K562 (cell line): ENCODE measurements at regions not wholly inside any gene's neighbourhood (a gene's known extent, or its start where the extent isn't known, plus 50 kb on each side); places are given as distances from the start of the nearest gene placed in this dataset. TPM values are rescaled to one million over a fixed set of nuclear protein-coding genes. Genes with fewer than 3 reads are reported as not detected.

Source experiments
- ATAC-seq: fragments of 200-7000 bp; cut with Tn5 transposase; 3 replicates; pipeline ENCODE4 v1.9.1; 2020; ENCODE audit warnings: moderate library complexity
- BruUV-seq: library from RNA; stranded (reverse); fragments of 400-500 nt; replicated peaks from 2 replicates; lab custom pipeline; 2021; lab: Mats Ljungman, UMichigan
- CTCF ChIA-PET: fragments of 300-600 bp; formaldehyde crosslinking; extraction: SDS; loops from one replicate; lab custom pipeline; 2021; ENCODE audit warnings: low intra/inter-chr PET ratio; lab: Yijun Ruan, JAX
- POLR2A ChIA-PET: fragments of 300-600, 350-650 bp; sonication (Branson Sonifier 250); formaldehyde crosslinking; extraction: SDS; loops from one replicate; lab custom pipeline; 2021; ENCODE audit warnings: antibody characterized with exemption, inconsistent platforms; lab: Yijun Ruan, JAX
- DNase-seq, 4 experiments: peaks; one replicate each; pipeline versions ENCODE4 v3.0.0 to v3.0.0-alpha.2; 2011 to 2018; ENCODE audit warnings: low spot score in 3 of 4, mixed read lengths in 3 of 4; ENCODE audit errors: extremely low read depth in 1 of 4
- FAIRE-seq: peaks from 2 replicates; lab custom pipeline; 2011; peaks lifted over from hg19 to GRCh38; lab: Jason Lieb, UNC
- H2AFZ ChIP-seq: 2 replicates; pipeline ENCODE4 v1.6.0; 2011; ENCODE audit warnings: low read depth, low read length, control low read depth, inconsistent platforms
- H3K27ac ChIP-seq: fragments of 200-600 bp; 3 replicates; pipeline ENCODE4 v1.8.0; 2011; ENCODE audit warnings: low read depth, mild to moderate bottlenecking, control low read depth, inconsistent platforms, low read length, moderate library complexity, mixed read lengths; ENCODE audit errors: extremely low read depth
- H3K27me3 ChIP-seq, 2 experiments: fragments of 300-600 bp in 1 of 2; 2 replicates in 1 of 2; 3 replicates in 1 of 2; pipeline versions ENCODE4 v1.6.0 to v1.8.0; 2011; ENCODE audit warnings: inconsistent platforms in 2 of 2, low read length in 2 of 2, mild to moderate bottlenecking in 1 of 2, mixed read lengths in 1 of 2, moderate library complexity in 1 of 2; ENCODE audit not compliant: control insufficient read depth in 2 of 2, insufficient read depth in 2 of 2
- H3K36me3 ChIP-seq: fragments of 300-600 bp; 3 replicates; pipeline ENCODE4 v1.8.0; 2011; ENCODE audit warnings: mild to moderate bottlenecking, low read length, inconsistent platforms; ENCODE audit not compliant: control insufficient read depth, insufficient read depth
- H3K4me1 ChIP-seq, 2 experiments: fragments of 200-600 bp in 1 of 2; replicated peaks in 1 of 2; 2 replicates in 1 of 2; 3 replicates in 1 of 2; pipeline versions ENCODE4 v1.5.1 to v1.8.0; 2011; ENCODE audit warnings: inconsistent platforms in 2 of 2, low read length in 2 of 2, mild to moderate bottlenecking in 1 of 2, mixed read lengths in 1 of 2, moderate library complexity in 1 of 2; ENCODE audit not compliant: control insufficient read depth in 2 of 2, insufficient read depth in 2 of 2
- H3K4me2 ChIP-seq: 2 replicates; pipeline ENCODE4 v1.6.1; 2011; ENCODE audit warnings: low read length, control low read depth, inconsistent platforms, mixed read lengths; ENCODE audit not compliant: insufficient read depth
- H3K4me3 ChIP-seq: fragments of 200-600 bp; sonication (generic), shearing (Covaris generic); 2 replicates; pipeline ENCODE4 v1.5.1; 2016; ENCODE audit warnings: control low read depth, inconsistent platforms
- H3K79me2 ChIP-seq: fragments of 200-600 bp; 3 replicates; pipeline ENCODE4 v1.8.0; 2011; ENCODE audit warnings: low read length, inconsistent platforms; ENCODE audit not compliant: control insufficient read depth, insufficient read depth
- H3K9ac ChIP-seq, 2 experiments: 2 replicates each; pipeline versions ENCODE4 v1.6.0 to v1.6.1; 2011; ENCODE audit warnings: low read depth in 2 of 2, low read length in 2 of 2, control low read depth in 1 of 2, inconsistent platforms in 1 of 2, mild to moderate bottlenecking in 1 of 2, mixed read lengths in 1 of 2; ENCODE audit not compliant: insufficient read depth in 1 of 2
- H3K9me1 ChIP-seq: one replicate; pipeline ENCODE4 v1.6.0; 2011; ENCODE audit warnings: inconsistent platforms, mild to moderate bottlenecking, low read length, moderate library complexity; ENCODE audit not compliant: control insufficient read depth, insufficient read depth
- H3K9me3 ChIP-seq: replicated peaks from 2 replicates; pipeline ENCODE4 v1.5.1; 2011; ENCODE audit warnings: low read depth, low read length, inconsistent platforms; ENCODE audit not compliant: control insufficient read depth, insufficient read depth
- H4K20me1 ChIP-seq: replicated peaks from 2 replicates; pipeline ENCODE4 v1.6.1; 2011; ENCODE audit warnings: low read length, inconsistent platforms, mixed read lengths; ENCODE audit not compliant: control insufficient read depth, insufficient read depth
- ELF2 ChIP-seq: fragments of 250-450 bp; sonication (Bioruptor Pico); IDR thresholded peaks from 2 replicates; pipeline ENCODE4 v1.5.0; 2021; ENCODE audit warnings: mild to moderate bottlenecking
- ESRRA ChIP-seq: fragments of 450-650 bp; IDR thresholded peaks from 2 replicates; pipeline ENCODE4 v1.6.1; 2014; ENCODE audit warnings: low read depth, mild to moderate bottlenecking, moderate library complexity, borderline replicate concordance
- HDAC3 ChIP-seq: fragments of 450-650 bp; IDR thresholded peaks from 2 replicates; pipeline ENCODE4 v1.6.1; 2018; ENCODE audit warnings: borderline replicate concordance, mild to moderate bottlenecking, moderate library complexity; ENCODE audit not compliant: partially characterized antibody
- HMG20B ChIP-seq: fragments of 250-450 bp; sonication (Bioruptor Pico); IDR thresholded peaks from 2 replicates; pipeline ENCODE4 v1.5.0; 2021; ENCODE audit warnings: mild to moderate bottlenecking
- WGBS: fragments of 100-300 bp; shearing (Covaris generic); methylation state at CpG from one replicate; pipeline ENCODE4 v1.1.6; 2016; ENCODE audit warnings: low coverage, mixed read lengths; ENCODE audit not compliant: insufficient coverage; ENCODE audit errors: missing lambda C conversion rate; 5-methylcytosine and 5-hydroxymethylcytosine counted together
- in situ Hi-C: fragments of 300-500 bp; cut with MboI; formaldehyde crosslinking; loops from 4 replicates; pipeline ENCODE4 v1.15.0; 2018; ENCODE audit warnings: inconsistent platforms, mixed read lengths
- intact Hi-C: fragments of 100-400 bp; cut with micrococcal nuclease; formaldehyde crosslinking; loops from 2 replicates; pipeline ENCODE4 v1.14.2; 2022
- small RNA-seq: library from RNA; depleted of rRNA; stranded (forward); fragments of <200 nt; gene quantifications from one replicate; pipeline ENCODE3, GENCODE V24; 2014

DNA sequence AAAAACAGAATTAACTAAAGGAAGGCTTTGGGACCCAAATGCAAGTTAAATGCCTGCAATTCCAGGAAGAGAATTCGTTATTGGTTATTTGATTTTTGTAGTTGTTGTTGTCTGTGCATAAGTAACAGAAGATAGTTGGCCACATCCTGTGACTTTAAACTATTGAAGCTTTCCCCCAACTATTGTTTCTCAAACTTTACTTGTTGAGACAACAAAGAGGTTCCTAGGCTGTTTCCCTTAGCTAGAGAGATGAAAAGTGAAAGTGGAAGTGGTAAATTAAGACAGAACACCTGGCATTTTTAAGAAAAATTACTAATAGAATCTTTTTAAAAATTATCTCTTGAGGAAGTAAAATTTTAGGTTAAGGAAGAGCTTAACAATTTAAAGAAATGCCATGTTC is 525.2 kb downstream of the PKHD1 start:
- Histone ChIP-seq H3K4me1 (no peaks in the 10 kb centered on the region), H3K9me3 (no peaks in the 10 kb centered on the region), H3K9me1 (no peaks in the 10 kb centered on the region), H3K4me2 (no peak overlapping the region), H3K9ac (no peak overlapping the region), H3K27me3 (no peaks in the 10 kb centered on the region), H3K4me3 (no peak overlapping the region), H3K79me2 (no peaks in the 10 kb centered on the region), H2AFZ (no peak overlapping the region), H4K20me1 (no peaks in the 10 kb centered on the region), H3K27ac (no peak overlapping the region), H3K36me3 (no peaks in the 10 kb centered on the region)
- DNase-seq = no peak
- CTCF ChIA-PET = no interaction called here
- WGBS = 5% methylated on average over 1 of the region's 1 CpG
- FAIRE-seq = no peak
- in situ Hi-C loops (no loop called here), intact Hi-C loops (no loop called here)
- no peak for ATAC-seq
- BruUV-seq = no TSS peak
- POLR2A ChIA-PET = interaction anchor here (0.7 kb wide), 1 partner anchor 127 kb away, joined by 3 read pairs; no protein-coding TSS in a partner anchor
- TF ChIP-seq HMG20B (CRISPR knock-in tag) (no peak), ESRRA (no peak), HDAC3 (no peak), ELF2 (CRISPR knock-in tag) (no peak)

Small RNA genes in the stretch of these regions (small RNA-seq; reads per million reads assigned to genes)
- gene RF00572 = not detected
